ENCODE measurements at regions not wholly inside any gene's neighbourhood (a gene's known extent, or its start where the extent isn't known, plus 50 kb on each side); places are given as distances from the start of the nearest gene placed in this dataset.
"Not testable (repeated sequence)": the region's sequence is repeated elsewhere in the genome, so short reads cannot be mapped to it uniquely, and the experiment has no call there.

- not testable (repeated sequence) for H3K27ac Mint-ChIP-seq; H3K9me3 Mint-ChIP-seq; H3K4me1 Mint-ChIP-seq (ENCODE audit: unreplicated experiment); H3K4me3 Mint-ChIP-seq; H3K27me3 Mint-ChIP-seq; H3K36me3 Mint-ChIP-seq; DNase-seq (ENCODE audit: extremely low spot score, unreplicated experiment)
Measured at GRCh38 chr16:15307184-15307583, 70.9 kb downstream of the NPIPA5 start.

DNA sequence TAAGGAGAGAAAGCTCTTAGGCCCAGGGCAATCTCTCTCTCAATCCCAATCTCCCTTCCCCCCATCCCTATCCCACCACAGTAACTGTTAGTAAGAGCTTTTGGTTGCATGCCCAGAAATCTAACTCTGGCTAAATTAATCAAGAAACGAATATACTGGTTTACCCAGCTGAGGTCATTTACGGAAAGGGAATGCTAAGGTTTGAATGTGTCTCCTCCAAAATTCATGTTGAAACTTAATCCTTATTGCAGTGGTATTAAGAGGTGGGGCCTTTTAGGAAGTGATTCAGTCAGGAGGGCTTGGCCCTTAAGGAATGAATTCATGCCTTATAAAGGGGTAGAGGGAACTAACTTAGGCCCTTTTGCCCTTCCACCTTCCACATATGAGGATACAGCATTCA lies 72.2 kb downstream of the NPIPA5 start:
- H3K4me3 Mint-ChIP-seq; H3K9me3 Mint-ChIP-seq; H3K27ac Mint-ChIP-seq; H3K36me3 Mint-ChIP-seq; H3K4me1 Mint-ChIP-seq (ENCODE audit: unreplicated experiment); DNase-seq (ENCODE audit: extremely low spot score, unreplicated experiment); H3K27me3 Mint-ChIP-seq: not testable (repeated sequence)

- not testable (repeated sequence) for H3K27ac Mint-ChIP-seq; H3K4me1 Mint-ChIP-seq (ENCODE audit: unreplicated experiment); H3K9me3 Mint-ChIP-seq; H3K36me3 Mint-ChIP-seq; H3K27me3 Mint-ChIP-seq; H3K4me3 Mint-ChIP-seq; DNase-seq (ENCODE audit: extremely low spot score, unreplicated experiment)
Measured at GRCh38 chr16:15303667-15304324, 74.3 kb downstream of the NPIPA5 start.

DNA sequence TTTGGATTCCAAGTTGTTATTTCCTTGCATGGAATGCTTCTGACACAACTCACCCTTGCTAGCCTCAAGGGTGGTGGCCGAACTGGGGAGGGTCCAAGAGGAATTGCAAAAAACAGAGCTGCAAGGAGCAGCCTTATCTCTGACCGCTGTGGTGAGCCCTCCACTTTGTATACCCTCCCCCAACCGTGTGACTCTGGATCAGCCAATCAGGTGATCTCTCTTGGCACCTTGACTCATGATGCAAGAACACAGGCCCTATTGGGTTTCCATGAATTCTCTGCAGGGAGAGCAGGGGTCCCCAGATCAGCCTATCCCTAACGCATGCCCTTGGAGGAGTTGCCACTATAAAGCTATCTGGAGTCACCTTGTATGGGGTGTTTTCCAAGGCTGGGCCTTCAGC lies 81.0 kb downstream of the NPIPA5 start:
- not testable (repeated sequence) for DNase-seq (ENCODE audit: extremely low spot score, unreplicated experiment); H3K27ac Mint-ChIP-seq; H3K27me3 Mint-ChIP-seq

GRCh38 chr16:15274796-15275195 lies 103.3 kb downstream of the NPIPA5 start:
- not testable (repeated sequence) for DNase-seq (ENCODE audit: extremely low spot score, unreplicated experiment); H3K27ac Mint-ChIP-seq

More for the DNA sequence above, 81.0 kb downstream of the NPIPA5 start:
- not testable (repeated sequence) for H3K36me3 Mint-ChIP-seq; H3K4me3 Mint-ChIP-seq; H3K4me1 Mint-ChIP-seq (ENCODE audit: unreplicated experiment); H3K9me3 Mint-ChIP-seq

GRCh38 chr16:15273964-15274363 lies 104.1 kb downstream of the NPIPA5 start:
- H3K36me3 Mint-ChIP-seq; H3K4me3 Mint-ChIP-seq; H3K4me1 Mint-ChIP-seq (ENCODE audit: unreplicated experiment); H3K9me3 Mint-ChIP-seq; DNase-seq (ENCODE audit: extremely low spot score, unreplicated experiment); H3K27me3 Mint-ChIP-seq; H3K27ac Mint-ChIP-seq: not testable (repeated sequence)

More at GRCh38 chr16:15274796-15275195, 103.3 kb downstream of the NPIPA5 start:
- not testable (repeated sequence) for H3K4me3 Mint-ChIP-seq; H3K9me3 Mint-ChIP-seq; H3K27me3 Mint-ChIP-seq; H3K4me1 Mint-ChIP-seq (ENCODE audit: unreplicated experiment); H3K36me3 Mint-ChIP-seq

- H3K9me3 Mint-ChIP-seq; H3K27ac Mint-ChIP-seq; H3K36me3 Mint-ChIP-seq; DNase-seq (ENCODE audit: extremely low spot score, unreplicated experiment); H3K4me3 Mint-ChIP-seq; H3K4me1 Mint-ChIP-seq (ENCODE audit: unreplicated experiment); H3K27me3 Mint-ChIP-seq: not testable (repeated sequence)
Measured at GRCh38 chr16:15266941-15267340, 111.2 kb downstream of the NPIPA5 start.

DNA sequence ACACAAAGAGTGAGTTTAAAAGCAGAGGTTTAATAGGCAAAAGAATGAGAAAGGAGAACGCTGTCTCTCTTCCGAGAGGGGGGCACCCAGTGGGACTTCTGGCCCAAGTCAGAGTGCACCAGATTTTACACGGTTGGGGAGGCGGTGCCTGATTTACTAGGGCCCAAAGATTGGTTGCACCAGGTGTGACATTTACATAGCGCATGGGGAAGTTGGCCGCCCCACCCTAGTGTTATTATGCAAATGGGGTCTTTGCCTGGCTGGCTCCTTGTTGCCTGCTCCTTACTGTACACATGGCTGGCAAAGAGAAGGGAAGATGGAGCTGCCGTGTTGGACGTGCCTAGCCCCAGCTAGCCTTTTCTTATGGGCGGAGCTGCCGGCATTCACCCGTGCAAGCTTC lies 115.9 kb downstream of the NPIPA5 start:
- DNase-seq (ENCODE audit: extremely low spot score, unreplicated experiment); H3K36me3 Mint-ChIP-seq; H3K4me1 Mint-ChIP-seq (ENCODE audit: unreplicated experiment); H3K27ac Mint-ChIP-seq; H3K9me3 Mint-ChIP-seq; H3K27me3 Mint-ChIP-seq; H3K4me3 Mint-ChIP-seq: not testable (repeated sequence)

DNA sequence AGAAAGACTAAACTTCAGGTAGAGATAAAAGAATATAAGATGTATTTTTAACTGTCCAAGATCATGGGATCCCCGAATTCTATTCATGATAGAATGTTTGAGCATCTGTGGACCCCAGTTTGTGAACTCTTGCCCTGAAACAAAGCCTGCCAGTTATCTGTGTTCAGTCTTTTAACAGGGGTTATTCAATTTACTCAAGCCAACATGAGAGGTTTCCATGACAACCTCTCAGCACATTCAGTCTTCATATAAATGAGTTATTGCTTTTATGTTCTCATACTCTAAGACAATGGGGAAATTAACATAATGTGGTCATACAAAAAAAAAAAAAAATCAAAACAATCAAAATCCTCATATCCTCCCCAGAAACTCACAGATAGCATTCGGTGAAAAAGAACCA lies 130.1 kb downstream of the NPIPA5 start:
- H3K4me1 Mint-ChIP-seq (ENCODE audit: unreplicated experiment); DNase-seq (ENCODE audit: extremely low spot score, unreplicated experiment); H3K4me3 Mint-ChIP-seq; H3K36me3 Mint-ChIP-seq; H3K9me3 Mint-ChIP-seq; H3K27me3 Mint-ChIP-seq; H3K27ac Mint-ChIP-seq: not testable (repeated sequence)

DNA sequence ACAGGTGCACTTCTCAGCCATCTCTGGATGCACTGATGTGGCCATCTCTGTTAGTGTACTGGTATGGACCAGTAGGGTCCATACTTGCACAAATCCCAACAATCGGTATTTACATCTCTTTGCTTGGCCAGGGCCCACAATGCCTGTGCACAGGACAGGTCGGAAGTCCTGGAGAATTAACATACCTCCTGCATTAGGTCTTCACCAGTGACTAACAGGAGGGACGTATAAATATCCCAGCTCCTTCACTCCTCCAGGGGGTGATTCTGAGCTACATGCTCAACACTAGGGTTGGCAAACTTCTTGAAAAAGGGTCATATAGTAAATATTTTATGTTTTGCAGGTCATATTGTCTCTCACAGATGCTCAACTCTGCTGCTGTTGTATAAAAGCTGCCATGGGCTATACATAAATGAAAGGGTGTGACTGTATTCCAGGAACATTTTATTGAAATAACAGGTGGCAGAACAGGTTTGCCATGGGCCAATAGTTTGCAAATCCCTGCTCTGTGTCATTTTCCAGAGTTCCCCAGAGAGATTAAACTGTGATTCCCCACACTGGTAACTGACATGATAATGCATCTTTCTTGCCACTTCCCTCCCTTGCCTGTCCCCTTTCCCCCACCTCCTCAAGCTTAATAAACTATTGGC lies 141.3 kb downstream of the NPIPA5 start:
- not testable (repeated sequence) for H3K4me3 Mint-ChIP-seq; H3K27ac Mint-ChIP-seq; H3K9me3 Mint-ChIP-seq; H3K36me3 Mint-ChIP-seq; H3K27me3 Mint-ChIP-seq; DNase-seq (ENCODE audit: extremely low spot score, unreplicated experiment); H3K4me1 Mint-ChIP-seq (ENCODE audit: unreplicated experiment)

- H3K4me3 Mint-ChIP-seq; H3K4me1 Mint-ChIP-seq (ENCODE audit: unreplicated experiment); DNase-seq (ENCODE audit: extremely low spot score, unreplicated experiment); H3K9me3 Mint-ChIP-seq; H3K36me3 Mint-ChIP-seq; H3K27ac Mint-ChIP-seq; H3K27me3 Mint-ChIP-seq: not testable (repeated sequence)
Measured at GRCh38 chr16:15235140-15235539, 141.1 kb upstream of the RRN3 start.

GRCh38 chr16:15234702-15235101 lies 140.6 kb upstream of the RRN3 start:
- H3K27me3 Mint-ChIP-seq; H3K27ac Mint-ChIP-seq; H3K9me3 Mint-ChIP-seq; H3K4me1 Mint-ChIP-seq (ENCODE audit: unreplicated experiment); H3K4me3 Mint-ChIP-seq; DNase-seq (ENCODE audit: extremely low spot score, unreplicated experiment); H3K36me3 Mint-ChIP-seq: not testable (repeated sequence)

DNA sequence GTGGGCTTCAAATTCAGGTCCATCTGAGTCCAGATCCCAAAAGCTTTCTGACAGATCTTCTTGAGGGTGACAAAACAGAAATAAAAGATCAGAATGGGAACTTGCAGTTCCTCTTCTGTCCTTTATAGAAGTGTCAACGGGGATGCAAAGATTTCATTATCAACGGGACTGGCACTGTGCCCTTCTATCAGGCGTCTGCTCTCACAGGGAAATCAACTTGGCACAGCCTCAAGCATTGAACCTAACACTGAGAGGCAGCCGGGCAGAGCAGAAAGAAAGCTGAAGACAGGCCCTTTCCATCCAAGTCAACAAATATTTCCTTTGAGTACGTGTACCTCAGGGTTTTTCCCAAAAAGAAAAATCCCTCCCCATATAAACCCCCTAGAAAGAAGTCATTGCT lies 136.4 kb upstream of the RRN3 start:
- not testable (repeated sequence) for H3K27me3 Mint-ChIP-seq; H3K4me3 Mint-ChIP-seq; H3K4me1 Mint-ChIP-seq (ENCODE audit: unreplicated experiment); H3K27ac Mint-ChIP-seq; H3K9me3 Mint-ChIP-seq; H3K36me3 Mint-ChIP-seq; DNase-seq (ENCODE audit: extremely low spot score, unreplicated experiment)

DNA sequence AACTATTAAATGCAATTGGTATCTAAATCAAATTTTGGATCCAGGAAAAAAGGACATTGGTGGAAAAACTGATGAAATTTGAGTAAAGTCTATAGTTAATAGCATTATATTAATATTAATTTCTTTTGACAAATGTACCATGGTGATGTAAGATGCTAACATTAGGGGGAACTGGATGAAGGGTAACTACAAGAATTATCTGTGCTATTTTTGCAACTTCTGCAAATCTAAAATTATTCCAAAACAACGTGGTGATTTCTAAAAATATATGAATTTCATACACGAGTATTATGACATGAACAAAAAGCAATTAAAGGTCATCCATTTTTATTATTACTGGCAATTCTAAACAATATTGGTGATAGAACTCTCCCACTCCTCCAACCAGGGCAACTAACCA lies 135.6 kb upstream of the RRN3 start:
- H3K27me3 Mint-ChIP-seq; H3K9me3 Mint-ChIP-seq; DNase-seq (ENCODE audit: extremely low spot score, unreplicated experiment); H3K4me1 Mint-ChIP-seq (ENCODE audit: unreplicated experiment); H3K27ac Mint-ChIP-seq; H3K36me3 Mint-ChIP-seq; H3K4me3 Mint-ChIP-seq: not testable (repeated sequence)

- DNase-seq (ENCODE audit: extremely low spot score, unreplicated experiment); H3K4me3 Mint-ChIP-seq: not testable (repeated sequence)
Measured at GRCh38 chr16:15224651-15225050, 130.6 kb upstream of the RRN3 start.

More at GRCh38 chr16:15224651-15225050, 130.6 kb upstream of the RRN3 start:
- H3K4me1 Mint-ChIP-seq (ENCODE audit: unreplicated experiment); H3K27me3 Mint-ChIP-seq; H3K9me3 Mint-ChIP-seq; H3K27ac Mint-ChIP-seq; H3K36me3 Mint-ChIP-seq: not testable (repeated sequence)
